ENCODE measurements at regions not wholly inside any gene's neighbourhood (a gene's known extent, or its start where the extent isn't known, plus 50 kb on each side); places are given as distances from the start of the nearest gene placed in this dataset.

DNA sequence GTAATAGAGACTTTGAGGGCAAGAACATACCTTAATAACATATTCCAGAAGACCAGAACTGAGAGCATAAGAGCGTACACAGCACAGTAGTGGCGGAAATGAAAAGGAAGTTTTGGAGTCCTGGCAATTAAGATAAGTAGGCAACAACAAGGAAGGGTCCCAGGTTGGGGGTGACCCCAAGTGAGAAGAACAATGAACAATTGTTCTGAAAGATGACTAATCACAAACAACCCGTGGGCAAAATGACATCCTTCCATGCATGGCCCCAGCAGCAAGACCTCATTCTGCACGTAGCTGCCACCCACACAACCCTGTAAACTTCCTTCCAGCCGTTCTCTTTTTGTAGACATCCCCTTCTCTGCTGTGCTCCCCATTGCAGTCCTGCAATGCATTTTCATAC is 384.4 kb upstream of the PABPC4L start:
- Histone ChIP-seq H3K27me3 (no peaks in the 10 kb centered on the region), H3K4me1 (no peaks in the 10 kb centered on the region), H3K36me3 (no peaks in the 10 kb centered on the region), H3K4me3 (no peak overlapping the region), H3K9me3 (no peaks in the 10 kb centered on the region), H3K27ac (no peak overlapping the region)
- no peak for DNase-seq
- intact Hi-C loops (cut with DNase I; ENCODE audit: low total_unique reads), result no loop called here
- TF ChIP-seq, protein P1, sequence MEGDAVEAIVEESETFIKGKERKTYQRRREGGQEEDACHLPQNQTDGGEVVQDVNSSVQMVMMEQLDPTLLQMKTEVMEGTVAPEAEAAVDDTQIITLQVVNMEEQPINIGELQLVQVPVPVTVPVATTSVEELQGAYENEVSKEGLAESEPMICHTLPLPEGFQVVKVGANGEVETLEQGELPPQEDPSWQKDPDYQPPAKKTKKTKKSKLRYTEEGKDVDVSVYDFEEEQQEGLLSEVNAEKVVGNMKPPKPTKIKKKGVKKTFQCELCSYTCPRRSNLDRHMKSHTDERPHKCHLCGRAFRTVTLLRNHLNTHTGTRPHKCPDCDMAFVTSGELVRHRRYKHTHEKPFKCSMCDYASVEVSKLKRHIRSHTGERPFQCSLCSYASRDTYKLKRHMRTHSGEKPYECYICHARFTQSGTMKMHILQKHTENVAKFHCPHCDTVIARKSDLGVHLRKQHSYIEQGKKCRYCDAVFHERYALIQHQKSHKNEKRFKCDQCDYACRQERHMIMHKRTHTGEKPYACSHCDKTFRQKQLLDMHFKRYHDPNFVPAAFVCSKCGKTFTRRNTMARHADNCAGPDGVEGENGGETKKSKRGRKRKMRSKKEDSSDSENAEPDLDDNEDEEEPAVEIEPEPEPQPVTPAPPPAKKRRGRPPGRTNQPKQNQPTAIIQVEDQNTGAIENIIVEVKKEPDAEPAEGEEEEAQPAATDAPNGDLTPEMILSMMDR (IDR thresholded peaks at IDR 0.05), result no peak
- no peak for TF ChIP-seq POLR2A (IDR thresholded peaks at IDR 0.05)

GRCh38 chr4:134567461-134567860 is 365.9 kb upstream of the PABPC4L start:
- no peaks in the 10 kb centered on the region for H3K9me3 ChIP-seq
- intact Hi-C loops (cut with DNase I; ENCODE audit: low total_unique reads), result no loop called here
- H3K4me1 ChIP-seq, result no peaks in the 10 kb centered on the region
- no peak overlapping the region for H3K27ac ChIP-seq
- peaks cover 0 to 2% of the 10 kb centered on the region in 2 donors for H3K36me3 ChIP-seq
- DNase-seq, result no peak
- TF ChIP-seq POLR2A (IDR thresholded peaks at IDR 0.05), result no peak
- TF ChIP-seq, protein P1 (IDR thresholded peaks at IDR 0.05), result no peak
- H3K27me3 ChIP-seq, result no peaks in the 10 kb centered on the region
- no peak overlapping the region for H3K4me3 ChIP-seq

DNA sequence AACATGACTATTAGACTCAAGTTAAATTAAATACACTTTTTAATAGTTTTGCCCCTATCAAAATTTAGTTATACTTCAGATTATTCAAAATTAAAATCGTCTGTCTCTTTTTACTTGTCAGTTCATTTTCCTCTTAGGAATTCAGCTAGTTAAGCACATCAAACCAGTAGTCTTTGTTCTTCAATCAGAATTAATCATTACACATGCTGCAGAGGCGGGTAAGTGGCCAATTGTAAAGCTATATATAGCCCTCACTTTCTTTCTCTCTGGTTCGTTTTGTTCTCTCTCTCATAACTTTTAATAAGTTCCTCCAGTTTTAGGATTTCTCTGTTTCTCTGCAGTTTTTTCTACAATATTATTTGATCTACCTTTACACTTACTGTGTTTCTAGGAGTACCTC is 359.1 kb upstream of the PABPC4L start:
- DNase-seq, result no peak
- Histone ChIP-seq H3K4me3 (no peak overlapping the region), H3K27me3 (no peaks in the 10 kb centered on the region), H3K36me3 (no peaks in the 10 kb centered on the region), H3K9me3 (no peaks in the 10 kb centered on the region), H3K27ac (no peak overlapping the region), H3K4me1 (no peaks in the 10 kb centered on the region)
- intact Hi-C loops (cut with DNase I; ENCODE audit: low total_unique reads), result no loop called here
- TF ChIP-seq POLR2A (IDR thresholded peaks at IDR 0.05), result no peak
- TF ChIP-seq, protein P1 (IDR thresholded peaks at IDR 0.05), result no peak

- Histone ChIP-seq H3K9me3 (peaks cover 0 to 4% of the 10 kb centered on the region in 2 donors), H3K27me3 (no peaks in the 10 kb centered on the region), H3K27ac (no peak overlapping the region), H3K4me3 (no peak overlapping the region), H3K36me3 (no peaks in the 10 kb centered on the region), H3K4me1 (no peaks in the 10 kb centered on the region)
- no peak for DNase-seq
- TF ChIP-seq POLR2A (IDR thresholded peaks at IDR 0.05), result no peak
- TF ChIP-seq, protein P1 (IDR thresholded peaks at IDR 0.05), result no peak
- intact Hi-C loops (cut with DNase I; ENCODE audit: low total_unique reads), result no loop called here
Measured at GRCh38 chr4:134552063-134552462, 350.5 kb upstream of the PABPC4L start.

DNA sequence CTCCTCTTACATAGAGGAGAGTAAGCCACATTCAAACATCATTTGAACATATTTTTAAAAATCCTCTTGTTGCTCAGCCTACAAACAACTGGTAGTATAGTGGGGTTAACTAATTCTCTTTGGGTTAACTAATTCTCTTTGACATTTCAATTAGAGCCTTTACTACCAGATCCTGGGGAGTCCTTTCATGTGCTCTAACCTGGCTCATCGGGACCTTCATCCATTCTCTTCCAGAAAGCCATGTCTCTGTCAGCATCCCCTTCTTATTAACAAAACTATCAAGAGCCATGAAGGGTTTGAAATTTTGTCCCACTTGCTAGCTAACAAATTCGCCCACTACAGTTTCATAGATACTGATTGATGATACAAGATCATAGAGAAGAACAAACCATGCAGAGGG is 349.8 kb upstream of the PABPC4L start:
- Histone ChIP-seq H3K4me3 (no peak overlapping the region), H3K27ac (no peak overlapping the region), H3K9me3 (peaks cover 0 to 4% of the 10 kb centered on the region in 2 donors), H3K4me1 (no peaks in the 10 kb centered on the region), H3K36me3 (no peaks in the 10 kb centered on the region), H3K27me3 (no peaks in the 10 kb centered on the region)
- no peak for DNase-seq
- no peak for TF ChIP-seq POLR2A (IDR thresholded peaks at IDR 0.05)
- TF ChIP-seq, protein P1 (IDR thresholded peaks at IDR 0.05), result no peak
- intact Hi-C loops (cut with DNase I; ENCODE audit: low total_unique reads), result no loop called here
